NCI-H1436 treated with DMSO at 0.1 percent for 48 hours (cell line): ENCODE measurements at regions not wholly inside any gene's neighbourhood (a gene's known extent, or its start where the extent isn't known, plus 50 kb on each side); places are given as distances from the start of the nearest gene placed in this dataset.
"Not testable (repeated sequence)": the region's sequence is repeated elsewhere in the genome, so short reads cannot be mapped to it uniquely, and the experiment has no call there.

ENCODE experiments used
- DNase-seq: peaks from one replicate; lab custom pipeline; 2025; lab: John Stamatoyannopoulos, UW

DNA sequence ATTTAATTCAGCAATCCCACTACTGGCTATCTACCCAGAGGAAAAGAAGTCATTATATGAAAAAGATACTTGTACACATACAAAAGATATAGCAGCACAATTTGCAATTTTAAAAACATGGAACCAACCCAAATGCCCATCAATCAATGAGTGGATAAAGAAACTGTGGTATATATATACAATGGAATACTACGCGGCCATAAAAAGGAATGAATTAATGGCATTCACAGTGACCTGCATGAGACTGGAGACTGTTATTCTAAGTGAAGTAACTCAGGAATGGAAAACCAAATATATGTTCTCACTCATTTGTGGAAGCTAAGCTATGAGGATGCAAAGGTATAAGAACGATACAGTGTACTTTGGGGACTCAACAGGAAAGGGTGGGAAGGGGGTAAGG lies 102.8 kb upstream of the KCNMA1 start:
- DNase-seq: not testable (repeated sequence)

DNA sequence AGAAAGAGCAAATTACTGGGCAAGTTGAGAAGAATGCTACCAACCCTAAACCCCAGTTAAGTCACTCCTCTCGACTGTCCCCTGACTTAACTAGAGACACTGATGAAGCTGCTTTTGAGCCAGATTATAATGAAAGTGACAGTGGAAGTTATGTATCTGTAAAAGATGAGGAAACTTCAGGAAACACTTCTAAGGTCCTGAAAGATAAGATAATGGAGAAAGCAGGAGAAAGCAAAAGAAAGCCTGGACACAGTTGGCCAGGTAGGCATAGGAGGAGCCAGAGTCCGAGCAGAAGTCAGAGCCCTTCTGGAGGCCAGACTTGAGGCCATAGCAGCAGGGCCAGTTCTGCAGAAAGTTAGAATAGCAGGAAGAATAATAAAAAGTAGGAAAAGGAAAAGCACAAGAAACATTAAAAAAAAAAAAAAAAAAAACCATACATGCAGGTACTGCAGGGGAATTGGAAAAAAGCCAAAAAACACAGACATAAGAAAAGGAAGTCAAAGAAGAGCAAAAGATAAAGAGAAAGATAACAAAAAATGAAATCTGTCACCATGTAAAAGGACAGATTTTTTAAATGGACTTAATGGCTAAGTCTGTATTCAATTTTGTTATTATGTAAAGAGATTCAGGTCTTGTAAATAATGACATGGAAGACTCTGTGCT lies 101.0 kb upstream of the KCNMA1 start:
- no peak for DNase-seq

DNA sequence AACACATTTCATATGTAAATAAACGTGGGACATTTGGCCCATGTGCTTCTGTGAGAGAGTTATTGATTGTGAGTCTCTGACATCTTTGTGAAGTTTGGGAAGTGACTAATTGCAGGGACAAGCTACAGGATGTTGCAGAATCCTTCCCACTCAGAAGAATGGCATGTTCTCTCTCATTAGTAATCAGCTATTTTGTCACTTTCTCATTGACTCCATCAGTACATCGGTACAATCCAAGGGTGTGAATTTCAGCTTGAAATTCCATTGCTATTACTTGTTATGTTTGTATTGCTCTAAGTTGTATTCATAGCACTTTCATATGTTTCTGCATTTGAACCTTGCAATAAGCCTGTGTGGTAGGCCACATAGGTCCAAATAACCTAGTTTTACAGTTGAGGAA lies 100.0 kb upstream of the KCNMA1 start:
- no peak for DNase-seq

DNA sequence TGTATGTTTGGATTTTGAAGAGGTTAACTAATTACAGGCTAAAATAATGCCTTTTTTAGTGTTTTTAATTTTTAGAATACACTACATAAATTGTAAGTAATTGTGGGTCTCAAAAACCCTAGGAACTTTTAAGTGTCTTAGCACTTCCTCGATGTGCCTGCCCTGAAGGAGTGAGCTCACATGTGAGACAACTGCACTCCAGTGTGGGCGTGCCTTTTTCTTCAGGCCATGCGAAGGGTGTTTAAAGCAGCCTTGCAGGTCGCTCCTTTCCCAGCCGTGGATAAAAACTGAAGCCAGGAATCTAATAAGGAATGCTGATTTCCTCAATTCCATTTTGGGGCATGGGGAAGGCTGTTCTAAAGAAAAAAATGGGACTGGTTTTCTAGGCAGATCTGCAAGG lies 97.5 kb upstream of the KCNMA1 start:
- not testable (repeated sequence) for DNase-seq

DNA sequence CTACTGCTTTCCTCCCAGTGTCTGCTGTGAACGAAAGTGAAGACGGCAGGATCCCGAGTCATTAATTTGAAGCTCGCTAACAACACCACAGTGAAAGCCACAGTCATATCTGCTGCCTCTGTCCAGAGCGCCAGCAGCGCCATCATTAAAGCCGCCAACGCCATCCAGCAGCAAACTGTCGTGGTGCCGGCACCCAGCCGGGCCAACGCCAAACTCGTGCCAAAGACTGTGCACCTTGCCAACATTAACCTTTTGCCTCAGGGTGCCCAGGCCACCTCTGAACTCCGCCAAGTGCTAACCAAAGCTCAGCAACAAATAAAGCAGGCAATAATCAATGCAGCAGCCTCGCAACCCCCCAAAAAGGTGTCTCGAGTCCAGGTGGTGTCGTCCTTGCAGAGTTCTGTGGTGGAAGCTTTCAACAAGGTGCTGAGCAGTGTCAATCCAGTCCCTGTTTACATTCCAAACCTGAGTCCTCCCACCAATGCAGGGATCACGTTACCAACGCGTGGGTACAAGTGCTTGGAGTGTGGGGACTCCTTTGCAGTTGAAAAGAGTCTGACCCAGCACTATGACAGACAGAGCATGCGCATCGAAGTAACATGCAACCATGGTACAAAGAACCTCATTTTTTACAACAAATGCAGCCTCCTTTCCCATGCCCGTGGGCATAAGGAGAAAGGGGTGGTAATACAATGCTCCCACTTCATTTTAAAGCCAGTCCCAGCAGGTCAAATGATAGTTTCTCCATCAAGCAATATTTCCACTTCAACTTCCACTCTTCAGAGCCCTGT lies 94.8 kb upstream of the KCNMA1 start:
- DNase-seq: no peak

DNA sequence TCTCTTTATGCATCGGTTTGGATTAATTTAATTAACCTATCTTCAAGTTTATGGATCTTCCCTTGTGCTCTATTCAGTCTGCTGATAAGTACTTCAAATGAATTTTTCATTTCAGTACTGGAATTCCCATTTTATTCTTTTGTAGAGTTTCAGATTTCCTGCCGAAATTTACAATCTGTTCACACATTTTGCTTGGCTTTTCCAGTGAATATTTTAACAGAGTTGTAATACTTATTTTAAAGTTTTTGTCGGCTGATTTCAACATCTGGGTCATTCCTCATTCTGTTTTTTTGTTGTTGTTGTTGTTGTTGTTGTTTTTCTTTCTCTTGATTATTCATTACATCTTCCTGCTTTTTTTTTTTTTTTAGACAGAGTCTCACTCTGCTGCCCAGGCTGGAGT lies 89.9 kb upstream of the KCNMA1 start:
- DNase-seq: no peak

DNA sequence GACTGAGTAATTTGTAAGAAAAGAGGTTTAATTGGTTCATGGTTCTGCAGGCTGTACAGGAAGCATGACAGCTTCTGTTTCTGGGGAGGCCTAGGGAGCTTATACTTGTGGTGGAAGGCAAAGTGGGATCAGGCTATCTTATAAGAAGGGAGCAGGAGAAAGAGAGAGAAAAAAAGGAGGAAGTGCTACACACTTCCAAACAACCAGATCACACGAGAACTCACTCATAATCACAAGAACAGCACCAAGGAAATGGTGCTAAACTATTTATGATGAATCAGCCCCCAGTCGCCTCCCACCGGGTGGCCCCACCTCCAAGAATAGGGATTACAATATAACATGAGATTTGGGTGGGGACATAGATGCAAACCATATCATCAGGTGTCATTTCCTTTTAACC lies 89.1 kb upstream of the KCNMA1 start:
- DNase-seq: no peak

DNA sequence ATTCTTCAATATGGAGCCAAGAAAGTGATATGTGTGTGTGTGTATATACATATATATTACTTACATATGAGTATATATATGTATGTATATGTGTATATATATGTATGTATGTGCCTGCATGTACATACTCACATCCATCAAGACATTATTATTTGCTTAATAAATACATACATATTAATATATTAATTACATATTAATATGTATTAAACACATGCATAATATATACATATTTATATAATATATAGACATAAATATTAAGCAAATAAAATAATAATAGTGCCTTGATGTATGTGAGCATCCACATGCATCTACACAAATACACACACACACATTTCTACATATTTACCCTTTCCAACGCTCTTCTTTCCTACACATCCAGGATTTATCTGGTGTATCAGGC lies 88.7 kb upstream of the KCNMA1 start:
- DNase-seq: no peak

DNA sequence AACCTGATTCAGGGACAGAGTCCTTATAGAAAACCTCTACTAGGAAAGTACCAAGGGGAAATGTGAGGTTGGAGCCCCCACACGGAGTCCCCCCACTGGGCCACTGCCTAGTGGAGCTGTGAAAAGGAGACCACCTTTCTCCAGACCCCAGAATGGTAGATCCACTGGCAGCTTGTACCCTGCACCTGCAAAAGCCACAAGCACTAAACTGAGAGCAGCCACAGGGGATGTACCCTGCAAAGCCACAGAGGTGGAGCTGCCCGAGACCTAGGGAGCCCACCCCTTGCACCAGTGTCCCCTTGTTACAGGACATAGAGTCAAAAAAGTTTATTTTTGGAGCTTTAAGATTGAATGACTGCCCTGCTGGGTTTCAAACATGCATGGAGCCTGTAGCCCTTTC lies 87.2 kb upstream of the KCNMA1 start:
- no peak for DNase-seq

DNA sequence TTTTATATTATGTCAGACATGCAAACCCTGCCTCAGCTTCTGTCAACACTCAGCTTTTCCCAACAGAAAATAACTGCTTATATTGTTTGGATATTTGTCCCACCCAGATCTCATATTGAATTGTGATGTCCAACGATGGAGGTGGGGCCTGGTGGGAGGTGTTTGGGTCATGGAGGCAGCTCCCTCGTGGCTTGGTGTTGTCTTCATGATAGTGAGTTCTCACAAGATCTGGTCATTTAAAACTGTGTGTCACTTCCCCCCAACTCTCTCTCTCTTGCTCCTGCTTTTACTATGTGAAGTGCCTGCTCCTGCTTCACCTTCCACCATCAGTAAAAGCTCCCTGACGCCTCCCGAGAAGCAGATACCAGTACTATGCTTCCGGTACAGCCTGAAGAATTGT lies 85.8 kb upstream of the KCNMA1 start:
- DNase-seq: no peak

DNA sequence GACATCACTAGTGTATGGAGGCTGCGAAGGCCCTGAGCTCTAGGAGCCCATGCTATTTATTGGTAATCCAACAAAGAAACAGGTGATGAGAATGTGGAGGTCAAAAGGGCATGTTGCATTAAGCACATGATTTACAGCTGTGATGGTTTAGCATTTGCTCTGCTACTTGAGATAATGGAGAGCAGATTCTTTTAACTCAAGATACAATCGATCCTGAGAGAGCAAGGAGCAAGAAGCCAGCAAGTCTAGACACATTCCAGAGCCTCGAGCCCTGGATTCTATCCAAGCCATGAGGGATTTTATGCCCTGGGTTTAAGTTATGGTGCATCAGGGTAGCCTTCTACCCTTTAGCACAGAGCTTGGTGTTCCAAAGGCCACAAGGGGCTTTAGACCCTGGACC lies 85.3 kb upstream of the KCNMA1 start:
- DNase-seq: not testable (repeated sequence)

DNA sequence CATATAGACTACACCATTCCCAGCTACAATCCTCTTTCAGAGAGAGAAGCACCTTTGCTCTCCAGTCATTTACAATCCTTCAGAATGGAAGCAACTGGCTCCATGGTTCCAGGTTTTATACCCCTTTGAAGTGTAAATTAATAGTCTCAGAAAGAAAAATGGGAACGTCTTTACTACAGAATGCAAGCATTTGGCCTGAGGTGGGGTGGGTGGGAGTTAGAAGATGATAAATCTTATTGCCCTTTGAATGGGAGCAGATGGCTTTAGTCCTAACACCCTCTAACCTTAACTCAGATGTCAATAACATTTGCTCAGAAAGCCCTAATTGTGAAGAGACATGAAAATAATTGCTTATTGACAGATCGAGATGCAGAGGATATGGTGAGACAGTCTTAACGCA lies 84.2 kb upstream of the KCNMA1 start:
- no peak for DNase-seq

DNA sequence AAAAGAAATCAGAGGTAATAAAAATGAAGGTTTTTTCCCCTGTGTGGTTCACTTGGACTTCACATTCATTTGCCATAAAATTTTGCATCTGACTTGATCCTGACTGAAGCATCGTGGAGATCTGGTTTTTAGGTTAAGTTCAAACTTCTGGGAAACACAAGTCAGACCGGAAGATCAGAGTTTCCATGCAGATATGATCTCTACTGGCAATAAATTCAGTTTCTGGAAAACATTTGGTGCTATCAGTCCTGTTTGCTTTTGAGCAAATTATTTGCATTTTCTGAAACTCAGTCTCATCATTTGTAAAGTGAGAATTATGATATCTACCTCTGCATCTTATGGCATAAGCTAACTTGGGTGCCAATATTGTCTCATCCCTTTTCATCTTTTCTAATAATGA lies 81.3 kb upstream of the KCNMA1 start:
- no peak for DNase-seq

DNA sequence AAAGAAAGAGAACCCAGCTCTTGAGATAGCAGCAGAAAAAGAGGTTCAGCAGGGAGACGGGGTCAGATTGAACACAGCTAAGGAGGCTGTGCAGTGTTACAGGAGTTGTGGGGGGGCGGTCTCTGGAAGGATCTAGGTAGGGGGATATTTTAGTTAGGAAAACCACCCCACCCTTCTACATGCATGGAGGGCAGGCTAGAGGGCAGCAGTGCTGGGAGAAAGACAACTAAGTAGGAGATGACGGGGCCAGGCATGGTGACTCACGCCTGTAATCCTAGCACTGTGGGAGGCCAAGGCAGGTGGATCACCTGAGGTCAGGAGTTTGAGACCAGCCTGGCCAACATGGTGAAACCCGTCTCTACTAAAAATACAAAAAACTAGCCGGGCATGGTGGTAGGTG lies 80.7 kb upstream of the KCNMA1 start:
- not testable (repeated sequence) for DNase-seq

DNA sequence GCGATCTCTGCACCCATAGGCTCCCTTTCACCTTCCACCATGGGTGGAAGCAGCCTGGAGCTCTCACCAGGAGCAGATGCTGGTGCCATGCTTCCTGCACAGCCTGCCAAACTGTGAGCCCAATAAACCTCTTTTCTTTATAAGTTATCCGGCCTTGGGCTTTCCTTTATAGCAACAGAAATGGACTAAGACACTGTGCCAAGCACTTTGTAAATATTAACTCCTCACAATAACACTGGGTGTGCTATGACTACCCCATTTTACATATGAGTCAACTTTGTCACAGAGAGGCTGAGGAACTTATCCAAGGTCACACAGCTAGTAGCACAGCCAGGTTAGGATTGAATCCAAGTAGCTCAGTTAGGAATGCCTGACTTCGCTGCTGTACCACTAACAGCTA lies 79.7 kb upstream of the KCNMA1 start:
- no peak for DNase-seq

DNA sequence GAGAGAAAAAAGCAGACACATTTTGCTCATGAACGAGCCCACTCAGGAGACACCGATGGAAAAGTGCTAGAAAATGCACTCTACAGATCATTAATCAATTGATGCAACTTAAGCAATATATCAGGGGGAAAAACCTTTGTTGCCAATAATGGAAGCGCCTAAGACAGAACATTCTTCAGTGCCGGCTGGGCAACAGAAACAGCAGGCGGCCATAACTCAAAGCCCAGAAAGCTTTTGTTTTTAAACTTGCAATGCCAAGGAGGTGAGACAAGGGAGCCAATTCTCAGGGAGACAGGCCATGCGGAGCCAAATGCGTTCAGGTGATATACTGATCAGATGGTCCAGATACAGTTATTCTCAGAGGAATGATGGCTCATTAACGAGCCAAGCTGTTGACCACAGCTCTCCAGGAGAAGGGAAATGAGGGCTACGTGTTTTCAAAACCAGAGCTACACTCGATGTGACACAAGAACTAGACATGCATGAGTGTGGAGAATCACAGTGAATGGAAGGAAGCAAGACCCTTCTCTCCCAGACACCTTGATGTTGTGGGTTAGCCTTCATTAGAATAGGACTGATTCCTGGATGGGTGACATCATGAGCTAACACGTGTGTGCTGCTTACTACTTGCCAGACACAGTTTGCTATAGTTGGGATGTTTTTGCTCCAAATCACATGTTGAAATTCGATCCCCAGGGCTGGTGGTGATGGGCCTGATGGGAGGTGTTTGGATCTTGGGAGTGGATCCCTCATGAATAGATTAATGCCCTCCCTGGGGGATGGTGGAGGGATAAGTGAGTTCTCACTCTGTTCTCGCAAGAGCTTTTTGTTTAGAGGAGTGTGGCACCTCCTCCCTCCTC lies 79.1 kb upstream of the KCNMA1 start:
- no peak for DNase-seq

DNA sequence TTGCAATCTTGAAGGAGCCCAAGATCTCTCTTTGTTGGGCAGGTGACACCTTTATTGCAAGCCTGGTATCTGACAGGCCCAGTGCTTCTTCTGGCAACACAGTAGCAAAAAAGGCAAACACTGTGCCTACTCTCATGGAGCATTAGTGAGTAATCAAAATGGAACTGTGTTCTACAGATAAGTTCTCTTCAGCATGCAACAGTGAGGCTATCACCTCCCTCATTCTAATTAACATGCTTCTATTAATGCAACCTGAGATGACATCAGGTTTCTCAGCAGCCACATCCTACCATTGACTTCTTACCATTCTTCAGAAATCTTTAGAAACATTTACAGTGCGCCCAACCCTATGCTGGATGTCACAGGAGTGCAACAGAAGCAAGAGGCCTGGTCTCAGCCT lies 77.9 kb upstream of the KCNMA1 start:
- DNase-seq: no peak

DNA sequence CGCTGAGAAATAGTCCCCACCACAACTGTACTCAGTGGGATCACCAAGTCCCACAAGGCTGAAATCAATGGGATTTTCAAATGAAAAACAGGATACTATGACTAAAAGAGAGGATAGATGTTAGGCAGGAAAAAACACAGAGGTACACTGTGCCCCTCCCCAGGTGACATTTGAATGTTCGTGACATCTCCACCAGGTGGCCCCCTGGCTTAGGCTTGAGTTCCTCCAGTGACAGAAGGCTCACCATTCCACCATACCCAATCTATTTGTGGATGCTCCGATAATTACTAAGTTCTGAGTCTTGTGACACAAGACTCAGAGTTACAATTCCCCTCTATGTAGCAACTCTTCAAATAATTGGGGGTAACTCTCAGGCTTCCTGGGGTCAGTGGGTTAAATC lies 77.5 kb upstream of the KCNMA1 start:
- no peak for DNase-seq

DNA sequence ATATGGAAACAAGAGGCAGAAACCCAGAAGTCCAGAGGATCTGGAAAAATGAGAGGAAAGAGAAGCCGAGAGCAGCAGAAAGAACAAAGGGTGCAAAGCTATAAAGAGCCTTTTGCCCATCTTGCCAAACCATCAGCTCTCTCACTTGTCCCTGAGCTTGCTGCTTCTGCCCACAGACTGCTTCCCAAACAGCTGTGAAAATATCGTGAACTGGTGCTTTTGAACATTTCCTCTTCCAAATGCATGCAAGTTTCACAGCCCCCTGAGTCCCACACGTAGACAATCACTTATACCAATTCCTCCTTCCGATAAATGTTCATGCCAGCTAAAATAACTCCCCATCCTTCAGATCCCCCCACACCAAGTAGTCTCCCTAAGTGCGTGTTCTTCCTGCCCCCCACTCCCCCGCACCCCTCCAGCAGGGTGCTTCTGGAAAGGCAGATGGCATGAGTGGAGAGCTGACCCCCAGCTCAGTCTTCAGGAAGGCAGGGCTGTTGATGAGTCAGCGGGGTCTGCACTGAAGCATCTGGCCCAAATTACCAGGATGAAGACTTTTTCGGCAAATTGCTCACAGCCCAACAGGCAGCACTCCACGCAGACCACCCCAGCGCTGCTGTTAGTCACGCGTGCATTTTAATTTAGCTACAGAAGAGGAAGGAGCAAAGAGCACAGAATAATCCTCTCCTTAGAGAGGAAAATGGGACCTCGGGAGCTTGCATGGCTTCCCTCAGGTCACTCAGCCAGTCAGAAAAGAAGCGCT lies 76.1 kb upstream of the KCNMA1 start:
- DNase-seq: no peak

DNA sequence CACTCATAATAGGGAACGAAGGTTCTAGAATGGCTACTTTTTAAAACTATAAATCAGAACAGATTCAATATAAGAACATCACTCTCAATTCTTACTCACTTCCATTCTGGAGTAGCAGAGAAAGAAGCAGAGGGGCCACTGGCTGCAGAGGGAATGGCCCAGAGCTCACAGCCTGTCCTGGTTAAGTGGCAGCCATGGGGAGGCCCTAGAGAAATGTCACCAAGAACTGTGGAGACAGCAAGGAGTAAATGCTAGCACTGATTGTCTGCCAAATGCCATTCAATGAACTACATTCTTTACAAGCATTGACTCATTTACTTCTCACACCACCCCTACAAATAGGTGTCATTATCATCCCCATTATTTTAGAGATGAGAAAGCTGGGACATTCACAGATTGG lies 74.6 kb upstream of the KCNMA1 start:
- no peak for DNase-seq

DNA sequence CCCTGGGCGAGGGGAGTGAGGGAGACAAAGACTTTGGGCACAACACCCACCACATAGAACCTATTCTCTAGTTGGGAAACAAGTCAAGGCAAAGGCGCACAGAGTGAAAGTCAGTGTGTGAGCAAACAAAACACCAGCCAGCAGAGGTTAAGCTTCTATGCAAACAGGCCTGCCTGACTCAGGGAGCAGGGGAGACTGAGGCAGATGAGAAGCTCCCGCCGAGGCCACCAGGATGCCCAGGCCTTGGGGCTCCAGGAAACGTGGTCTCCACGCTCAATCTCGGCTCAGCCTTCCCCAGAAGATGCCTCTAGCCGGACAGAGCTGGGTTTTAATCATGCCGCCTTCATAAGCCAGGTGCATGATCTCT lies 74.1 kb upstream of the KCNMA1 start:
- no peak for DNase-seq
